ENCODE measurements at regions not wholly inside any gene's neighbourhood (a gene's known extent, or its start where the extent isn't known, plus 50 kb on each side); places are given as distances from the start of the nearest gene placed in this dataset.
"Not testable (repeated sequence)": the region's sequence is repeated elsewhere in the genome, so short reads cannot be mapped to it uniquely, and the experiment has no call there.

- Histone ChIP-seq H3K4me2 (ENCODE audit: unreplicated experiment) (no peak overlapping the region), H3K36me3 (ENCODE audit: low read depth) (no peaks in the 10 kb centered on the region), H3K9me2 (ENCODE audit: insufficient read depth) (no peaks in the 10 kb centered on the region), H3K27ac (no peak overlapping the region), H3K4me1 (ENCODE audit: insufficient read depth) (no peaks in the 10 kb centered on the region), H3K9ac (no peak overlapping the region), H3K4me3 (no peak overlapping the region), H2AFZ (no peak overlapping the region), H3K79me2 (ENCODE audit: insufficient read depth) (no peaks in the 10 kb centered on the region), H4K20me1 (ENCODE audit: insufficient read depth) (no peaks in the 10 kb centered on the region), H3K27me3 (replicated peaks; ENCODE audit: insufficient read depth) (no peaks in the 10 kb centered on the region), H3F3A (ENCODE audit: insufficient read depth) (no peaks in the 10 kb centered on the region), H3K9me3 (ENCODE audit: low read depth) (no peaks in the 10 kb centered on the region)
- TF ChIP-seq EZH2 (IDR thresholded peaks at IDR 0.05; ENCODE audit: insufficient read depth, poor library complexity, severe bottlenecking) (no peak), EZH2phosphoT487 (IDR thresholded peaks at IDR 0.05; ENCODE audit: insufficient read depth, low read depth) (no peak)
- in situ Hi-C loops (cut with MboI) = no loop called here
- 19 to 39% methylated on average over 2 of the region's 2 CpGs for WGBS, 2 experiments (ENCODE audit: low coverage in 1 of 2, low lambda C conversion rate in 2 of 2, missing lambda C conversion rate in 2 of 2)
- no peak for DNase-seq
Measured at GRCh38 chr20:43355610-43356009, 102.1 kb upstream of the SRSF6 start.

GRCh38 chr20:43352996-43353395 lies 104.7 kb upstream of the SRSF6 start:
- Histone ChIP-seq H3K27me3 (replicated peaks; ENCODE audit: insufficient read depth) (no peaks in the 10 kb centered on the region), H3K9me2 (ENCODE audit: insufficient read depth) (no peaks in the 10 kb centered on the region), H3F3A (ENCODE audit: insufficient read depth) (no peaks in the 10 kb centered on the region), H3K4me2 (ENCODE audit: unreplicated experiment) (no peak overlapping the region), H3K4me3 (no peak overlapping the region), H4K20me1 (ENCODE audit: insufficient read depth) (no peaks in the 10 kb centered on the region), H3K9ac (no peak overlapping the region), H3K79me2 (ENCODE audit: insufficient read depth) (no peaks in the 10 kb centered on the region), H3K36me3 (ENCODE audit: low read depth) (no peaks in the 10 kb centered on the region), H3K27ac (no peak overlapping the region), H2AFZ (no peak overlapping the region), H3K4me1 (ENCODE audit: insufficient read depth) (no peaks in the 10 kb centered on the region), H3K9me3 (ENCODE audit: low read depth) (no peaks in the 10 kb centered on the region)
- DNase-seq = no peak
- 55 to 68% methylated on average over 8 of the region's 8 CpGs for WGBS, 2 experiments (ENCODE audit: low coverage in 1 of 2, low lambda C conversion rate in 2 of 2, missing lambda C conversion rate in 2 of 2)
- in situ Hi-C loops (cut with MboI) = no loop called here
- TF ChIP-seq EZH2phosphoT487 (IDR thresholded peaks at IDR 0.05; ENCODE audit: insufficient read depth, low read depth) = no peak
- no peak for TF ChIP-seq EZH2 (IDR thresholded peaks at IDR 0.05; ENCODE audit: insufficient read depth, poor library complexity, severe bottlenecking)

- H3K36me3 ChIP-seq (ENCODE audit: low read depth); H4K20me1 ChIP-seq (ENCODE audit: insufficient read depth); H3K79me2 ChIP-seq (ENCODE audit: insufficient read depth); H3K9me2 ChIP-seq (ENCODE audit: insufficient read depth); H2AFZ ChIP-seq; in situ Hi-C loops (cut with MboI); H3K4me1 ChIP-seq (ENCODE audit: insufficient read depth); H3F3A ChIP-seq (ENCODE audit: insufficient read depth); H3K9me3 ChIP-seq (ENCODE audit: low read depth); H3K27me3 ChIP-seq (replicated peaks; ENCODE audit: insufficient read depth); H3K4me3 ChIP-seq; H3K9ac ChIP-seq; DNase-seq; H3K27ac ChIP-seq; H3K4me2 ChIP-seq (ENCODE audit: unreplicated experiment): not testable (repeated sequence)
- WGBS, 2 experiments (ENCODE audit: low coverage in 1 of 2, low lambda C conversion rate in 2 of 2, missing lambda C conversion rate in 2 of 2) = 53 to 55% methylated on average over 3 of the region's 3 CpGs
Measured at GRCh38 chr20:43350694-43351093, 107.0 kb upstream of the SRSF6 start.

- Histone ChIP-seq H4K20me1 (ENCODE audit: insufficient read depth) (no peaks in the 10 kb centered on the region), H3K9me2 (ENCODE audit: insufficient read depth) (no peaks in the 10 kb centered on the region), H3K27me3 (replicated peaks; ENCODE audit: insufficient read depth) (no peaks in the 10 kb centered on the region), H2AFZ (no peak overlapping the region), H3K4me1 (ENCODE audit: insufficient read depth) (no peaks in the 10 kb centered on the region), H3K79me2 (ENCODE audit: insufficient read depth) (no peaks in the 10 kb centered on the region), H3K4me2 (ENCODE audit: unreplicated experiment) (no peak overlapping the region), H3K9ac (no peak overlapping the region), H3K36me3 (ENCODE audit: low read depth) (no peaks in the 10 kb centered on the region), H3K9me3 (ENCODE audit: low read depth) (no peaks in the 10 kb centered on the region), H3K27ac (no peak overlapping the region), H3F3A (ENCODE audit: insufficient read depth) (no peaks in the 10 kb centered on the region), H3K4me3 (no peak overlapping the region)
- WGBS, 2 experiments (ENCODE audit: low coverage in 1 of 2, low lambda C conversion rate in 2 of 2, missing lambda C conversion rate in 2 of 2) = 10 to 20% methylated on average over 2 of the region's 2 CpGs
- no peak for DNase-seq
- in situ Hi-C loops (cut with MboI) = no loop called here
- TF ChIP-seq EZH2phosphoT487 (IDR thresholded peaks at IDR 0.05; ENCODE audit: insufficient read depth, low read depth) (no peak), EZH2 (IDR thresholded peaks at IDR 0.05; ENCODE audit: insufficient read depth, poor library complexity, severe bottlenecking) (no peak)
Measured at GRCh38 chr20:43349841-43350240, 107.9 kb upstream of the SRSF6 start.

- H3K4me1 ChIP-seq (ENCODE audit: insufficient read depth); H4K20me1 ChIP-seq (ENCODE audit: insufficient read depth); H3K79me2 ChIP-seq (ENCODE audit: insufficient read depth); DNase-seq; H3K9me3 ChIP-seq (ENCODE audit: low read depth); H3K4me3 ChIP-seq; H3K27me3 ChIP-seq (replicated peaks; ENCODE audit: insufficient read depth); H2AFZ ChIP-seq; H3K36me3 ChIP-seq (ENCODE audit: low read depth); H3K9me2 ChIP-seq (ENCODE audit: insufficient read depth); H3K9ac ChIP-seq; in situ Hi-C loops (cut with MboI); H3K27ac ChIP-seq; H3F3A ChIP-seq (ENCODE audit: insufficient read depth); H3K4me2 ChIP-seq (ENCODE audit: unreplicated experiment): not testable (repeated sequence)
- 36 to 40% methylated on average over 5 of the region's 5 CpGs for WGBS, 2 experiments (ENCODE audit: low coverage in 1 of 2, low lambda C conversion rate in 2 of 2, missing lambda C conversion rate in 2 of 2)
Measured at GRCh38 chr20:43347839-43348238, 109.9 kb upstream of the SRSF6 start.

All from GM23248 (cell line).